ENCODE measurements at regions not wholly inside any gene's neighbourhood (a gene's known extent, or its start where the extent isn't known, plus 50 kb on each side); places are given as distances from the start of the nearest gene placed in this dataset.

DNA sequence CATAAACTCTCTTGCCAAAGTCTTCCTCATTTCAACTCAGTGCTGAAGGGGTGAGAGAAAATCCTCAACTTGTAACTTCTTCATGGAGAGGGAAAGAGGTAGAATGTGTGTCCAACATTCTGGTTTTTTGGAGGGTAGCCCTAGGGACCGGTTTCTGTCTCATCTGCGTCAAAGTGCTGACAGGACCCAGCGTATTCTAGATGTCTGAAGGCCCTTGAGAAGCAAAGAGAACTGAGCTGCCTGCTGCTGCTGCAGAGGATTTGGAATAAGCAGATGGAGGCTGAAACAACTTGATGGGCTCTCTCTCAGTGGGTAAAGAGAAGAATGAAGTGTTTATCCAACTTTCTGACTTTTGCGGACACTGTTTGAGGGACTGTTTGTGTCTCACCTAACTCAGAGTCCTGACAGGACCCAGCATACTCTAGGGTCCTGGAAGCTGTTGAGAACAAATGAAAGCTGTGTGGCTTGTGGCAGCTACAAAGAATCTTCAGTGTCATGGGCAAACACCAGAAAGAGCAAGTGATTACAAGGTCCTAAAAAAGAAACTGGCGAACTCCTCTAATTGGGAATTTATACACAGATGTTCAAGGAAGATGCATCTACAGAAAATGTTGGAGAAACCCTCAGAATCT lies 174.4 kb downstream of the SI start:
- TF ChIP-seq, protein P1, sequence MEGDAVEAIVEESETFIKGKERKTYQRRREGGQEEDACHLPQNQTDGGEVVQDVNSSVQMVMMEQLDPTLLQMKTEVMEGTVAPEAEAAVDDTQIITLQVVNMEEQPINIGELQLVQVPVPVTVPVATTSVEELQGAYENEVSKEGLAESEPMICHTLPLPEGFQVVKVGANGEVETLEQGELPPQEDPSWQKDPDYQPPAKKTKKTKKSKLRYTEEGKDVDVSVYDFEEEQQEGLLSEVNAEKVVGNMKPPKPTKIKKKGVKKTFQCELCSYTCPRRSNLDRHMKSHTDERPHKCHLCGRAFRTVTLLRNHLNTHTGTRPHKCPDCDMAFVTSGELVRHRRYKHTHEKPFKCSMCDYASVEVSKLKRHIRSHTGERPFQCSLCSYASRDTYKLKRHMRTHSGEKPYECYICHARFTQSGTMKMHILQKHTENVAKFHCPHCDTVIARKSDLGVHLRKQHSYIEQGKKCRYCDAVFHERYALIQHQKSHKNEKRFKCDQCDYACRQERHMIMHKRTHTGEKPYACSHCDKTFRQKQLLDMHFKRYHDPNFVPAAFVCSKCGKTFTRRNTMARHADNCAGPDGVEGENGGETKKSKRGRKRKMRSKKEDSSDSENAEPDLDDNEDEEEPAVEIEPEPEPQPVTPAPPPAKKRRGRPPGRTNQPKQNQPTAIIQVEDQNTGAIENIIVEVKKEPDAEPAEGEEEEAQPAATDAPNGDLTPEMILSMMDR (IDR thresholded peaks at IDR 0.05), result no peak
- no peak for TF ChIP-seq POLR2A (IDR thresholded peaks at IDR 0.05)
